ENCODE measurements at regions not wholly inside any gene's neighbourhood (a gene's known extent, or its start where the extent isn't known, plus 50 kb on each side); places are given as distances from the start of the nearest gene placed in this dataset.

GRCh38 chr5:26415987-26416779, 622.2 kb downstream of the CDH9 start:
- no peaks in the 10 kb centered on the region for H3K4me1 Mint-ChIP-seq (ENCODE audit: low read depth, unreplicated experiment)
- no peaks in the 10 kb centered on the region for H3K4me1 ChIP-seq (ENCODE audit: insufficient read depth, low read length)
- H2AFZ ChIP-seq (ENCODE audit: low read depth, low read length), result no peak overlapping the region
- H3K4me3 Mint-ChIP-seq (ENCODE audit: unreplicated experiment), result no peak overlapping the region
- peaks cover 1% of the 10 kb centered on the region for H3K9me3 Mint-ChIP-seq (ENCODE audit: unreplicated experiment)
- H3K4me3 ChIP-seq (ENCODE audit: insufficient read depth, low read depth, low read length), result no peak overlapping the region
- H3K4me2 ChIP-seq (ENCODE audit: low read length), result no peak overlapping the region
- no peak overlapping the region for H3K27ac ChIP-seq (ENCODE audit: low read depth, low read length)
- H3K36me3 ChIP-seq (ENCODE audit: insufficient read depth, low read length), result no peaks in the 10 kb centered on the region
- TF ChIP-seq EZH2 (IDR thresholded peaks at IDR 0.05; ENCODE audit: insufficient read depth, low read length) (no peak), CTCF (IDR thresholded peaks at IDR 0.05; ENCODE audit: insufficient read depth, low read depth, low read length) (no peak)
- no peak overlapping the region for H3K27ac Mint-ChIP-seq (ENCODE audit: unreplicated experiment)
- DNase-seq (ENCODE audit: low read depth) (no peak), FAIRE-seq (no peak)
- no peaks in the 10 kb centered on the region for H3K9me3 ChIP-seq (ENCODE audit: insufficient read depth, low read depth, low read length)
- no peaks in the 10 kb centered on the region for H3K27me3 Mint-ChIP-seq (ENCODE audit: low read depth, unreplicated experiment)
- no peaks in the 10 kb centered on the region for H4K20me1 ChIP-seq (ENCODE audit: insufficient read depth, low read length)
- H3K9ac ChIP-seq (ENCODE audit: low read length), result no peak overlapping the region
- no peaks in the 10 kb centered on the region for H3K36me3 Mint-ChIP-seq (ENCODE audit: low read depth, unreplicated experiment)
- H3K27me3 ChIP-seq (ENCODE audit: insufficient read depth, low read length), result no peaks in the 10 kb centered on the region
- H3K79me2 ChIP-seq (ENCODE audit: insufficient read depth, low read length), result no peaks in the 10 kb centered on the region

GRCh38 chr5:26390608-26391007, 647.8 kb downstream of the CDH9 start:
- no peak for FAIRE-seq
- DNase-seq (ENCODE audit: low read depth), result no peak
- H4K20me1 ChIP-seq (ENCODE audit: insufficient read depth, low read length), result no peaks in the 10 kb centered on the region
- H3K27me3 ChIP-seq (ENCODE audit: insufficient read depth, low read length), result no peaks in the 10 kb centered on the region
- no peak overlapping the region for H3K27ac Mint-ChIP-seq (ENCODE audit: unreplicated experiment)
- H3K36me3 ChIP-seq (ENCODE audit: insufficient read depth, low read length), result no peaks in the 10 kb centered on the region
- no peaks in the 10 kb centered on the region for H3K27me3 Mint-ChIP-seq (ENCODE audit: low read depth, unreplicated experiment)
- H3K9me3 Mint-ChIP-seq (ENCODE audit: unreplicated experiment), result no peaks in the 10 kb centered on the region
- no peak overlapping the region for H3K4me2 ChIP-seq (ENCODE audit: low read length)
- H3K9me3 ChIP-seq (ENCODE audit: insufficient read depth, low read depth, low read length), result no peaks in the 10 kb centered on the region
- H3K36me3 Mint-ChIP-seq (ENCODE audit: low read depth, unreplicated experiment), result no peaks in the 10 kb centered on the region
- no peak overlapping the region for H2AFZ ChIP-seq (ENCODE audit: low read depth, low read length)
- no peak overlapping the region for H3K9ac ChIP-seq (ENCODE audit: low read length)
- TF ChIP-seq EZH2 (IDR thresholded peaks at IDR 0.05; ENCODE audit: insufficient read depth, low read length), result no peak
- TF ChIP-seq CTCF (IDR thresholded peaks at IDR 0.05; ENCODE audit: insufficient read depth, low read depth, low read length), result no peak
- H3K4me3 ChIP-seq (ENCODE audit: insufficient read depth, low read depth, low read length), result no peak overlapping the region
- H3K27ac ChIP-seq (ENCODE audit: low read depth, low read length), result no peak overlapping the region
- H3K79me2 ChIP-seq (ENCODE audit: insufficient read depth, low read length), result no peaks in the 10 kb centered on the region
- no peaks in the 10 kb centered on the region for H3K4me1 ChIP-seq (ENCODE audit: insufficient read depth, low read length)
- no peak overlapping the region for H3K4me3 Mint-ChIP-seq (ENCODE audit: unreplicated experiment)
- H3K4me1 Mint-ChIP-seq (ENCODE audit: low read depth, unreplicated experiment), result no peaks in the 10 kb centered on the region

GRCh38 chr5:26388976-26389375, 649.4 kb downstream of the CDH9 start:
- Histone ChIP-seq H3K9ac (ENCODE audit: low read length) (no peak overlapping the region), H3K4me2 (ENCODE audit: low read length) (no peak overlapping the region), H3K27me3 (ENCODE audit: insufficient read depth, low read length) (no peaks in the 10 kb centered on the region), H3K9me3 (ENCODE audit: insufficient read depth, low read depth, low read length) (no peaks in the 10 kb centered on the region), H3K27ac (ENCODE audit: low read depth, low read length) (no peak overlapping the region), H4K20me1 (ENCODE audit: insufficient read depth, low read length) (no peaks in the 10 kb centered on the region), H3K4me3 (ENCODE audit: insufficient read depth, low read depth, low read length) (no peak overlapping the region), H3K4me1 (ENCODE audit: insufficient read depth, low read length) (no peaks in the 10 kb centered on the region), H3K79me2 (ENCODE audit: insufficient read depth, low read length) (no peaks in the 10 kb centered on the region), H2AFZ (ENCODE audit: low read depth, low read length) (no peak overlapping the region), H3K36me3 (ENCODE audit: insufficient read depth, low read length) (no peaks in the 10 kb centered on the region)
- TF ChIP-seq CTCF (IDR thresholded peaks at IDR 0.05; ENCODE audit: insufficient read depth, low read depth, low read length), result no peak
- no peak for TF ChIP-seq EZH2 (IDR thresholded peaks at IDR 0.05; ENCODE audit: insufficient read depth, low read length)
- no peaks in the 10 kb centered on the region for H3K4me1 Mint-ChIP-seq (ENCODE audit: low read depth, unreplicated experiment)
- no peaks in the 10 kb centered on the region for H3K27me3 Mint-ChIP-seq (ENCODE audit: low read depth, unreplicated experiment)
- H3K9me3 Mint-ChIP-seq (ENCODE audit: unreplicated experiment), result no peaks in the 10 kb centered on the region
- no peak for FAIRE-seq
- DNase-seq (ENCODE audit: low read depth), result peak; percentile 4
- H3K27ac Mint-ChIP-seq (ENCODE audit: unreplicated experiment), result no peak overlapping the region
- no peaks in the 10 kb centered on the region for H3K36me3 Mint-ChIP-seq (ENCODE audit: low read depth, unreplicated experiment)
- H3K4me3 Mint-ChIP-seq (ENCODE audit: unreplicated experiment), result no peak overlapping the region

Measured in astrocyte (in vitro differentiated cells and primary cell).